ENCODE measurements at regions not wholly inside any gene's neighbourhood (a gene's known extent, or its start where the extent isn't known, plus 50 kb on each side); places are given as distances from the start of the nearest gene placed in this dataset.

- H3K4me3 ChIP-seq (ENCODE audit: low read depth, low read length) = no peak overlapping the region
- no peaks in the 10 kb centered on the region for H3K36me3 ChIP-seq (ENCODE audit: control insufficient read depth in 2 of 2, insufficient read depth in 1 of 2, low read length in 2 of 2)
- CTCF ChIA-PET = interaction anchor here (1.1 kb wide), 1 partner anchor 166 kb away, joined by 4 read pairs; no protein-coding TSS in a partner anchor
- TF ChIP-seq BCL11A (tag by site-specific recombination; IDR thresholded peaks at IDR 0.05; ENCODE audit: low read depth) (no peak), ZNF610 (tag by site-specific recombination; IDR thresholded peaks at IDR 0.05; ENCODE audit: borderline replicate concordance) (no peak), ZNF26 (tag by site-specific recombination; IDR thresholded peaks at IDR 0.05) (no peak), ZNF211 (tag by site-specific recombination; IDR thresholded peaks at IDR 0.05; ENCODE audit: low read depth) (no peak), SALL2 (tag by site-specific recombination; IDR thresholded peaks at IDR 0.05; ENCODE audit: borderline replicate concordance) (no peak), PRDM1 (tag by site-specific recombination; IDR thresholded peaks at IDR 0.05) (no peak), ZNF621 (tag by site-specific recombination; IDR thresholded peaks at IDR 0.05) (no peak), ZNF473 (tag by site-specific recombination; IDR thresholded peaks at IDR 0.05) (no peak), ZNF214 (tag by site-specific recombination; IDR thresholded peaks at IDR 0.05; ENCODE audit: borderline replicate concordance) (no peak), ZNF280C (tag by site-specific recombination; IDR thresholded peaks at IDR 0.05) (no peak), ZFP37 (tag by site-specific recombination; IDR thresholded peaks at IDR 0.05) (no peak), KLF1 (tag by site-specific recombination; IDR thresholded peaks at IDR 0.05) (no peak)
- H3K27ac ChIP-seq (ENCODE audit: extremely low read depth, low read depth, low read length) = no peak overlapping the region
- no peaks in the 10 kb centered on the region for H3K4me1 ChIP-seq (ENCODE audit: control insufficient read depth, insufficient read depth, low read length)
- POLR2A ChIA-PET = no interaction called here
- no peaks in the 10 kb centered on the region for H3K9me3 ChIP-seq (ENCODE audit: control insufficient read depth, insufficient read depth, low read depth, low read length)
Observed at GRCh38 chrX:43585922-43586321, 70.2 kb upstream of the MAOA start.

- POLR2A ChIA-PET = no interaction called here
- Histone ChIP-seq H3K27ac (ENCODE audit: extremely low read depth, low read depth, low read length) (no peak overlapping the region), H3K4me1 (ENCODE audit: control insufficient read depth, insufficient read depth, low read length) (no peaks in the 10 kb centered on the region), H3K4me3 (ENCODE audit: low read depth, low read length) (no peak overlapping the region), H3K9me3 (ENCODE audit: control insufficient read depth, insufficient read depth, low read depth, low read length) (no peaks in the 10 kb centered on the region), H3K36me3 (ENCODE audit: control insufficient read depth in 2 of 2, insufficient read depth in 1 of 2, low read length in 2 of 2) (no peaks in the 10 kb centered on the region)
- TF ChIP-seq KLF9 (tag by site-specific recombination; IDR thresholded peaks at IDR 0.05; ENCODE audit: low read depth) = no peak
- TF ChIP-seq ZNF837 (tag by site-specific recombination; IDR thresholded peaks at IDR 0.05) = no peak
- no peak for TF ChIP-seq ZBTB8A (tag by site-specific recombination; IDR thresholded peaks at IDR 0.05)
- no peak for TF ChIP-seq ZBTB1 (tag by site-specific recombination; IDR thresholded peaks at IDR 0.05)
- TF ChIP-seq ZNF223 (tag by site-specific recombination; IDR thresholded peaks at IDR 0.05) = no peak
- TF ChIP-seq ZNF768 (tag by site-specific recombination; IDR thresholded peaks at IDR 0.05) = no peak
- no peak for TF ChIP-seq ZNF677 (tag by site-specific recombination; IDR thresholded peaks at IDR 0.05)
- CTCF ChIA-PET = no interaction called here
Observed at GRCh38 chrX:43586830-43587229, 69.3 kb upstream of the MAOA start.

DNA sequence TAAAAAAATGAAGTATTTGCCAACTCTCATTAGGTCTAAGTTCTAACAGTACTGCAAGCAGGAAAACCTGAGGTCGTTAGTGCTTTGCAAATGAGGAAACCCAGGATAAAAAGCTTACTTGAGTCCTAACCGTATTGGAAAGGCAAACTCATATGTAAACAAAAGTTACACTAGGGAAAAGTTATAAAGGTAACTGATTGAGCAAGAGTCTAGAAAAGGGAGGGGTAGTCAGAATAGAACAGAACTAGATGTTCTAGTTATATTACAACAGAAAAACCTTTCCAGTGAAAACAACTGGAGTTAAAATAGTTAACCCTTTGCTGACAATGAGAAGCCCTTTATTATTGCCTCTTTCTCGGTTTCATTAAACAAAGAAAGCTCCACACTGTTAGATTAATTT lies 66.4 kb upstream of the MAOA start:
- H3K27ac ChIP-seq (ENCODE audit: extremely low read depth, low read depth, low read length) = no peak overlapping the region
- no peaks in the 10 kb centered on the region for H3K4me1 ChIP-seq (ENCODE audit: control insufficient read depth, insufficient read depth, low read length)
- no peak overlapping the region for H3K4me3 ChIP-seq (ENCODE audit: low read depth, low read length)
- no peak for TF ChIP-seq SP3 (tag by site-specific recombination; IDR thresholded peaks at IDR 0.05)
- TF ChIP-seq OSR2 (tag by site-specific recombination; IDR thresholded peaks at IDR 0.05) = no peak
- no peaks in the 10 kb centered on the region for H3K36me3 ChIP-seq (ENCODE audit: control insufficient read depth in 2 of 2, insufficient read depth in 1 of 2, low read length in 2 of 2)
- H3K9me3 ChIP-seq (ENCODE audit: control insufficient read depth, insufficient read depth, low read depth, low read length) = no peaks in the 10 kb centered on the region
- POLR2A ChIA-PET = no interaction called here
- CTCF ChIA-PET = interaction anchor here (0.6 kb wide), 1 partner anchor 101 kb away, joined by 3 read pairs; no protein-coding TSS in a partner anchor
